Mesenchymal stem cell (in vitro differentiated cells and primary cell): ENCODE measurements at regions not wholly inside any gene's neighbourhood (a gene's known extent, or its start where the extent isn't known, plus 50 kb on each side); places are given as distances from the start of the nearest gene placed in this dataset.

Source experiments
- DNase-seq: peaks from one replicate; pipeline ENCODE4 v3.0.0-alpha.2; 2013
- H2AFZ ChIP-seq: one replicate; pipeline ENCODE4 v1.6.1; 2013; ENCODE audit warnings: low read depth, mild to moderate bottlenecking, control low read depth, inconsistent platforms, low read length, moderate library complexity
- H2AK5ac ChIP-seq: 2 replicates; pipeline ENCODE4 v1.6.1; 2013; ENCODE audit warnings: low read length, moderate library complexity, mild to moderate bottlenecking, inconsistent platforms; ENCODE audit not compliant: severe bottlenecking
- H2BK120ac ChIP-seq: one replicate; pipeline ENCODE4 v1.6.1; 2013; ENCODE audit warnings: low read depth, mild to moderate bottlenecking, inconsistent platforms, low read length, moderate library complexity
- H2BK12ac ChIP-seq, 2 experiments: one replicate each; pipeline ENCODE4 v1.6.1; 2013; ENCODE audit warnings: inconsistent platforms in 2 of 2, low read length in 2 of 2, mild to moderate bottlenecking in 2 of 2, moderate library complexity in 2 of 2, control low read depth in 1 of 2
- H2BK15ac ChIP-seq: one replicate; pipeline ENCODE4 v1.6.1; 2013; ENCODE audit warnings: mild to moderate bottlenecking, low read depth, inconsistent platforms; ENCODE audit not compliant: poor library complexity, severe bottlenecking
- H2BK5ac ChIP-seq: 2 replicates; pipeline ENCODE4 v1.6.1; 2013; ENCODE audit warnings: low read depth, mild to moderate bottlenecking, low read length, control low read depth, inconsistent platforms; ENCODE audit not compliant: poor library complexity, severe bottlenecking
- H3K14ac ChIP-seq, 2 experiments: one replicate each; pipeline ENCODE4 v1.6.1; 2013; ENCODE audit warnings: inconsistent platforms in 2 of 2, low read length in 2 of 2, control low read depth in 1 of 2, mild to moderate bottlenecking in 1 of 2, moderate library complexity in 1 of 2
- H3K18ac ChIP-seq, 2 experiments: one replicate each; pipeline ENCODE4 v1.6.1; 2013; ENCODE audit warnings: inconsistent platforms in 2 of 2, low read length in 2 of 2, control low read depth in 1 of 2, low read depth in 1 of 2, mild to moderate bottlenecking in 1 of 2
- H3K23ac ChIP-seq, 2 experiments: one replicate each; pipeline ENCODE4 v1.6.1; 2013; ENCODE audit warnings: inconsistent platforms in 2 of 2, low read length in 2 of 2, mild to moderate bottlenecking in 2 of 2, moderate library complexity in 2 of 2, control low read depth in 1 of 2
- H3K27ac ChIP-seq: 2 replicates; pipeline ENCODE4 v1.5.1; 2013; ENCODE audit warnings: mild to moderate bottlenecking, moderate library complexity, low read length, control low read depth, inconsistent platforms; ENCODE audit not compliant: poor library complexity, severe bottlenecking
- H3K27me3 ChIP-seq, 2 experiments: 2 replicates each; pipeline versions ENCODE4 v1.6.1 to v1.7.0; 2013; ENCODE audit warnings: low read length in 2 of 2, mild to moderate bottlenecking in 2 of 2, moderate library complexity in 2 of 2, control low read depth in 1 of 2, inconsistent platforms in 1 of 2; ENCODE audit not compliant: control insufficient read depth in 1 of 2, insufficient read depth in 1 of 2
- H3K36me3 ChIP-seq, 2 experiments: 2 replicates each; pipeline versions ENCODE4 v1.6.1 to v1.7.0; 2013; ENCODE audit warnings: low read length in 2 of 2, control low read depth in 1 of 2, inconsistent platforms in 1 of 2, low read depth in 1 of 2, mild to moderate bottlenecking in 1 of 2; ENCODE audit not compliant: insufficient read depth in 2 of 2, control insufficient read depth in 1 of 2
- H3K4ac ChIP-seq, 2 experiments: one replicate each; pipeline ENCODE4 v1.6.1; 2013; ENCODE audit warnings: inconsistent platforms in 2 of 2, low read length in 2 of 2, mild to moderate bottlenecking in 2 of 2, moderate library complexity in 2 of 2, control low read depth in 1 of 2, low read depth in 1 of 2
- H3K4me1 ChIP-seq: 2 replicates; pipeline ENCODE4 v1.6.1; 2013; ENCODE audit warnings: low read depth, low read length, control low read depth; ENCODE audit not compliant: control insufficient read depth, insufficient read depth
- H3K4me2 ChIP-seq: 2 replicates; pipeline ENCODE4 v1.6.1; 2013; ENCODE audit warnings: low read length, mild to moderate bottlenecking, inconsistent platforms; ENCODE audit not compliant: poor library complexity, severe bottlenecking
- H3K4me3 ChIP-seq, 2 experiments: 2 replicates each; pipeline versions ENCODE4 v1.5.1 to v1.7.0; 2013; ENCODE audit warnings: low read length in 2 of 2, mild to moderate bottlenecking in 2 of 2, control low read depth in 1 of 2, low read depth in 1 of 2; ENCODE audit not compliant: insufficient read depth in 1 of 2
- H3K79me1 ChIP-seq: replicated peaks from 2 replicates; pipeline ENCODE4 v1.6.1; 2013; ENCODE audit warnings: mild to moderate bottlenecking, control low read depth, low read length, inconsistent platforms; ENCODE audit not compliant: poor library complexity, severe bottlenecking
- H3K9ac ChIP-seq: 2 replicates; pipeline ENCODE4 v1.7.0; 2013; ENCODE audit warnings: mild to moderate bottlenecking, low read length, moderate library complexity
- H3K9me3 ChIP-seq: 2 replicates; pipeline ENCODE4 v1.7.0; 2013; ENCODE audit warnings: mild to moderate bottlenecking, low read length; ENCODE audit not compliant: control insufficient read depth
- H4K8ac ChIP-seq: one replicate; pipeline ENCODE4 v1.6.1; 2013; ENCODE audit warnings: inconsistent platforms, mild to moderate bottlenecking, low read length, moderate library complexity
- H4K91ac ChIP-seq: one replicate; pipeline ENCODE4 v1.6.1; 2013; ENCODE audit warnings: mild to moderate bottlenecking, low read length, inconsistent platforms
- WGBS: methylation state at CpG from one replicate; pipeline ENCODE4 v1.1.7; 2013; ENCODE audit warnings: mixed read lengths; 5-methylcytosine and 5-hydroxymethylcytosine counted together

- Histone ChIP-seq H2BK12ac (no peak overlapping the region), H3K14ac (no peak overlapping the region), H2BK5ac (no peak overlapping the region), H2AK5ac (no peak overlapping the region), H3K9ac (no peak overlapping the region), H3K4me3 (no peak overlapping the region), H3K79me1 (no peaks in the 10 kb centered on the region), H3K27me3 (peaks cover 7 to 39% of the 10 kb centered on the region in 2 experiments), H3K18ac (no peak overlapping the region), H3K9me3 (no peaks in the 10 kb centered on the region), H2BK120ac (no peak overlapping the region), H2AFZ (no peak overlapping the region), H3K4me1 (peaks cover 7% of the 10 kb centered on the region), H3K36me3 (no peaks in the 10 kb centered on the region), H3K27ac (no peak overlapping the region), H3K4ac (no peak overlapping the region), H2BK15ac (no peak overlapping the region), H3K4me2 (no peak overlapping the region), H3K23ac (no peak overlapping the region), H4K8ac (no peak overlapping the region), H4K91ac (no peak overlapping the region)
- 85% methylated on average over 2 of the region's 5 CpGs for WGBS
- DNase-seq, result no peak
Measured at GRCh38 chr10:60728056-60728455, 50.2 kb upstream of the CDK1 start.

- no peak overlapping the region for H3K9ac ChIP-seq
Measured at GRCh38 chr10:60726257-60726656, 52.0 kb upstream of the CDK1 start.

GRCh38 chr10:60722623-60723022 lies 55.7 kb upstream of the CDK1 start:
- no peaks in the 10 kb centered on the region for H3K9me3 ChIP-seq

More at GRCh38 chr10:60726257-60726656, 52.0 kb upstream of the CDK1 start:
- no peak overlapping the region for H4K91ac ChIP-seq
- no peak overlapping the region for H3K14ac ChIP-seq
- H3K27ac ChIP-seq, result no peak overlapping the region
- H3K23ac ChIP-seq, result no peak overlapping the region
- no peak overlapping the region for H2BK120ac ChIP-seq
- no peaks in the 10 kb centered on the region for H3K79me1 ChIP-seq
- DNase-seq, result no peak
- H3K36me3 ChIP-seq, result no peaks in the 10 kb centered on the region
- H3K4me3 ChIP-seq, result no peak overlapping the region
- no peak overlapping the region for H2AK5ac ChIP-seq
- no peaks in the 10 kb centered on the region for H3K9me3 ChIP-seq
- H3K18ac ChIP-seq, result no peak overlapping the region
- no peak overlapping the region for H2BK12ac ChIP-seq
- H3K4me2 ChIP-seq, result no peak overlapping the region
- H3K27me3 ChIP-seq, result peaks cover 0 to 23% of the 10 kb centered on the region in 2 experiments
- no peak overlapping the region for H2BK15ac ChIP-seq
- no peak overlapping the region for H2BK5ac ChIP-seq
- no peaks in the 10 kb centered on the region for H3K4me1 ChIP-seq
- no peak overlapping the region for H4K8ac ChIP-seq
- no peak overlapping the region for H3K4ac ChIP-seq
- no peak overlapping the region for H2AFZ ChIP-seq

GRCh38 chr10:60719721-60720120 lies 58.6 kb upstream of the CDK1 start:
- H3K9me3 ChIP-seq, result no peaks in the 10 kb centered on the region
- H2AK5ac ChIP-seq, result no peak overlapping the region
- no peaks in the 10 kb centered on the region for H3K79me1 ChIP-seq
- H2BK12ac ChIP-seq, result no peak overlapping the region
- H4K8ac ChIP-seq, result no peak overlapping the region
- H3K4me3 ChIP-seq, result no peak overlapping the region
- DNase-seq, result no peak
- no peak overlapping the region for H3K4ac ChIP-seq
- H2BK120ac ChIP-seq, result no peak overlapping the region
- H3K23ac ChIP-seq, result no peak overlapping the region
- H2AFZ ChIP-seq, result no peak overlapping the region
- H2BK5ac ChIP-seq, result no peak overlapping the region
- no peak overlapping the region for H3K27ac ChIP-seq
- H4K91ac ChIP-seq, result no peak overlapping the region
- no peaks in the 10 kb centered on the region for H3K4me1 ChIP-seq
- H3K18ac ChIP-seq, result no peak overlapping the region
- H3K36me3 ChIP-seq, result no peaks in the 10 kb centered on the region
- H3K27me3 ChIP-seq, result no peaks in the 10 kb centered on the region
- H2BK15ac ChIP-seq, result no peak overlapping the region
- H3K14ac ChIP-seq, result no peak overlapping the region
- H3K9ac ChIP-seq, result no peak overlapping the region
- H3K4me2 ChIP-seq, result no peak overlapping the region
- no CpG with 5 or more reads among the region's 1 CpG for WGBS

More at GRCh38 chr10:60722623-60723022, 55.7 kb upstream of the CDK1 start:
- H2BK15ac ChIP-seq, result no peak overlapping the region
- no peak overlapping the region for H3K18ac ChIP-seq
- H2BK5ac ChIP-seq, result no peak overlapping the region
- no peak overlapping the region for H3K4me3 ChIP-seq
- no peaks in the 10 kb centered on the region for H3K79me1 ChIP-seq
- H2BK120ac ChIP-seq, result no peak overlapping the region
- no peak overlapping the region for H3K27ac ChIP-seq
- H3K4me2 ChIP-seq, result no peak overlapping the region
- 78% methylated on average over 1 of the region's 3 CpGs for WGBS
- no peak overlapping the region for H3K14ac ChIP-seq
- H2AFZ ChIP-seq, result no peak overlapping the region
- H3K36me3 ChIP-seq, result no peaks in the 10 kb centered on the region
- H3K9ac ChIP-seq, result no peak overlapping the region
- no peak overlapping the region for H3K23ac ChIP-seq
- H3K4me1 ChIP-seq, result no peaks in the 10 kb centered on the region
- no peak for DNase-seq
- no peak overlapping the region for H4K8ac ChIP-seq
- no peak overlapping the region for H2BK12ac ChIP-seq
- no peak overlapping the region for H3K4ac ChIP-seq
- no peak overlapping the region for H4K91ac ChIP-seq
- peaks cover 0 to 9% of the 10 kb centered on the region in 2 experiments for H3K27me3 ChIP-seq
- H2AK5ac ChIP-seq, result no peak overlapping the region
